NCI-H2107 treated with DMSO at 0.1 percent for 48 hours (cell line): ENCODE measurements at regions not wholly inside any gene's neighbourhood (a gene's known extent, or its start where the extent isn't known, plus 50 kb on each side); places are given as distances from the start of the nearest gene placed in this dataset.
"Not testable (repeated sequence)": the region's sequence is repeated elsewhere in the genome, so short reads cannot be mapped to it uniquely, and the experiment has no call there.

ENCODE experiments used
- DNase-seq: peaks from one replicate; lab custom pipeline; 2025; ENCODE audit not compliant: unreplicated experiment; lab: John Stamatoyannopoulos, UW

GRCh38 chr2:111355823-111356511, 235.3 kb downstream of the BCL2L11 start:
- not testable (repeated sequence) for DNase-seq

- not testable (repeated sequence) for DNase-seq
Observed at GRCh38 chr2:111356512-111357031, 235.9 kb downstream of the BCL2L11 start.

- DNase-seq: not testable (repeated sequence)
Observed at GRCh38 chr2:111365986-111366640, 245.4 kb downstream of the BCL2L11 start.

GRCh38 chr2:111366641-111367029, 245.9 kb downstream of the BCL2L11 start:
- not testable (repeated sequence) for DNase-seq

- not testable (repeated sequence) for DNase-seq
Observed at GRCh38 chr2:111367080-111367479, 246.4 kb downstream of the BCL2L11 start.

- not testable (repeated sequence) for DNase-seq
Observed at GRCh38 chr2:111367871-111368270, 247.2 kb downstream of the BCL2L11 start.

GRCh38 chr2:111368288-111368687, 247.6 kb downstream of the BCL2L11 start:
- DNase-seq: not testable (repeated sequence)

- not testable (repeated sequence) for DNase-seq
Observed at GRCh38 chr2:111373060-111373459, 252.3 kb downstream of the BCL2L11 start.

GRCh38 chr2:111373989-111374388, 253.3 kb downstream of the BCL2L11 start:
- not testable (repeated sequence) for DNase-seq

- not testable (repeated sequence) for DNase-seq
Observed at GRCh38 chr2:111374734-111375133, 254.0 kb downstream of the BCL2L11 start.

GRCh38 chr2:111375320-111375883, 254.7 kb downstream of the BCL2L11 start:
- not testable (repeated sequence) for DNase-seq

GRCh38 chr2:111376272-111376970, 255.7 kb downstream of the BCL2L11 start:
- not testable (repeated sequence) for DNase-seq

- not testable (repeated sequence) for DNase-seq
Observed at GRCh38 chr2:111376971-111377352, 256.2 kb downstream of the BCL2L11 start.

- not testable (repeated sequence) for DNase-seq
Observed at GRCh38 chr2:111377386-111377959, 256.8 kb downstream of the BCL2L11 start.

- DNase-seq: not testable (repeated sequence)
Observed at GRCh38 chr2:111378348-111378747, 257.6 kb downstream of the BCL2L11 start.

- not testable (repeated sequence) for DNase-seq
Observed at GRCh38 chr2:111380733-111381439, 260.2 kb downstream of the BCL2L11 start.

- DNase-seq: not testable (repeated sequence)
Observed at GRCh38 chr2:111381530-111382306, 261.0 kb downstream of the BCL2L11 start.

- not testable (repeated sequence) for DNase-seq
Observed at GRCh38 chr2:111382507-111382906, 261.8 kb downstream of the BCL2L11 start.

- not testable (repeated sequence) for DNase-seq
Observed at GRCh38 chr2:111383311-111383710, 262.6 kb downstream of the BCL2L11 start.
